Medulla oblongata (tissue), 1 donor: ENCODE measurements at regions not wholly inside any gene's neighbourhood (a gene's known extent, or its start where the extent isn't known, plus 50 kb on each side); places are given as distances from the start of the nearest gene placed in this dataset.

Source experiments
- DNase-seq: peaks from one replicate; pipeline ENCODE4 v3.0.0-alpha.2; 2015; ENCODE audit errors: extremely low spot score

DNA sequence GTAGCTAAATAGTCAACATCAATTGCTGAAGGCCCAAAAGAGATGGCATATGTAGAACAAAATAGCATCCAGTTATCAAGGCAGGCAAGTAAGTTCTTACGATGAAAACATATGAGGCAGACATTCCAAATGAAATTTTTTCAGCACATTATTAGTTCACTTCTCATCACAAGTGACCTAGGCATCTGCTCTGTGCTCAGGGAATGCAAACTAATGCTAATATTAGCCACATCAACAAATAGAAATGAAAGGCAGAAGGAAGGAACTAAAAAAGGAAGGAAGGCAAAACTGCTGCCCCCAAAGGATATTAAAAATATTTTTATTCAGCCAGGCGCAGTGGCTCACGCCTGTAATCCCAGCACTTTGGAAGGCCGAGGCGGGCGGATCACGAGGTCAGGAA lies 51.2 kb upstream of the ROCK1 start:
- no peak for DNase-seq

DNA sequence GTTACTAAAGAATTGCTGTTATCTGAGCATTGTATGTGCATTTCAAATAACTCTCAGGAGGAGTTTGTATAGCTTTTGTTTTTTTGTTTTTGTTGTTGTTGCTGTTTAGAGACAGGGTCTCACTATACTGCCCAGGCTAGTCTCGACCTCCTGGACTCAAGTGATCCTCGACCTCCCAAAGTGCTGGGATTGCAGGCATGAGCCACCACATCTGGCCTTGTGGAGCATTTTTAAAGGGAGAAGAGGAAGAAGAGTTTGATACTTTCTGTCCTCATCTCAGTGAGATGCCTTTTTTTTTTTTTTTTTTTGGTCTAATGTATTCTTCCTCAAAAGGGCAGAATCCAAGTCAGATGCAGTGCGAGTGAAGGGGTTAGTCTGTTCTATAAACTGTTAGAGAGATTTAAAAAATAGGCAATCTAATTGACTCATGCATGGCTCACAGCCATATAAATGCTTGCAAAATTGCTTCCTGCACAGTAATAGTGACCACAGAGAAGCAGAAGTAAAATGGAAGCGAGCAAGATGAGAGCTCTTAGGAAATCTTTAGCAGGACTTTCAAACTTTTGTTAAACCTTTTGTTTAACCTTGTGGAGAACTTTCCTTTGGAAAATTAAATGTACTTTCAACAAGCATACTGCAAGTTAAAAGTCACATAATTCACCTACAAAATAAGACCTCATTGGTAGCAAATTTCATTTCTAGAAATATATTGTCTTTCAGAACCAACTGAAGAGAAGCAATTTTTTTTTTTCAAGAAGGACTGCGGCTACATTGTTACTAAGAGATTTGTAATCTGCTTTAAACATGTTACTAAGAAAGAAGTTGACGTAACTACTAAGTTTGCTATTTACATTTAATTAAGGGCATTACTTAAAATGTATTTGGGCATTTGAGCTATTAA lies 52.3 kb upstream of the ROCK1 start:
- peak; percentile 70 for DNase-seq

DNA sequence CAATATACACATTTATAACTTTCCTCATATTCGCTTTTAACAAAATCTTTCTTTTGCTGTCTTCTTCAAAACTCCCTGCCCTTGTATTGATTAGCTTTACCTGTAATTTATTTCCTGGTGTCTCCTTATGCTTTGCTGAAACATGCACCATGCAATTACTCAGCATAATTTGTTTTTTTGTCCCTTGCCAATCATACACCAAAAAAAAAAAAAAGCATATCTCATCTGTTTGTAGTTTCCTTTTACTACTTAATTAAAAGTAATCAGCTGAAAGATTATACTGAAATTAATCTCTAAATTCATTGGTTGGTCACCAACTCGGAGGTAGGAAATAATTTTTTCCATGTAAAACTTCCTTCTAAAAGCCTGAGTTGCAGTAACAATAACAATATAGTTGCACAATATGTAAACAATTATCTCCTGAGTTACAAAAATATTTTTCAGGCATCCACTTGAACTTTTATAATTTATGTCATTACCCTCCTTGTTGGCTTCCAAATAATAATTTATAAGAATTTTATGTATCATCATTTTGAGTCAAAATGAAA lies 53.0 kb upstream of the ROCK1 start:
- no peak for DNase-seq

DNA sequence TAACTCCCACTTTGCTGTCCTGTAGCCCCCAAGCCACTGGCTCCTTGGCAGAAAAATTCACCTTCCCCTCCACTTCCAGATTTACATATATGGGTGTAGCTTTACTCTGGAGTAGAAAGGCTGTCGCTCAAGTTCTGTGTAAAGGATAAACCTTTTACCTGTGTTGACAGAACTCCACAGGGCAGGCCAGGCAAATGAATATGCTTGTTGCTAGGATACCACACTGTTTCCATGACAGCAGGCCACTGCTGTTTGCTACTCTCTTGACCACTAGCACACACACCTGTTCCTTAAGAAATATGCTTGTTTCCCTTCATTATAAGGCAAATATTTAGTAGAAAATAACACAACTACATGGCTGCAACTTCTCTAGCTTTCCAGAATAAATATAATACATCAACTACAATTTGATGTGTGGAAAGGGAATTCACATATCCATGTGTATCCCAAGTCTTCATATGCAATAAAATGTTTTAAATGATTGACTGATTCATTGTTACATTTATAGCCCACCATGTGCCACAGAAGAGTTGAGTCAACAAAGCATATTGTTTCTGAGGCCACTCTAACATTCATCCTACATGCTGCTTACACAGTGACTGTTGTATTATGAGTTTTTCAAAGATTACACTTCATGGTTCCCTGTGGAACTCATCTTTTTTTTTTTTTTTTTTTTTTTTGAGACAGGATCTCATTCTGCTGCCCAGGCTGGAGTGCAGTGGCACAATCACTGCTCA lies 56.2 kb upstream of the ROCK1 start:
- DNase-seq: no peak

DNA sequence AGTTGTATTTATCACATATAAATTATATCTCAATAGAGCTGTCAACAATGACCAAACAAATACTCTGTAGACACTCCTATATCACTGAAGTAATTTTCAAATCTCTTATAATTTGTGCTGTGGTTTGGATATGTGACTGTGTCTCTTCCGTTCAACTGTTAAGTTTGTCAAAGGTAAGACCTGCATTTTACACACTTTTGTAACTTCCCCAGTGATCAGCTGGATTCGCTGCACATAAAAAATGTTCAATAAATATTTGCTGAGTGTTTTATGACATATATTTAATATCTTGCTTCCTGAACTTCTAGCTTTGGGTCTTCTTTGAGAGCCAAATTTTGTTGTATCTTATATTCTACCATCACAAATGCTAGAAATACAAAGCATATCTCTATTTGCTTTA lies 57.3 kb upstream of the ROCK1 start:
- no peak for DNase-seq

DNA sequence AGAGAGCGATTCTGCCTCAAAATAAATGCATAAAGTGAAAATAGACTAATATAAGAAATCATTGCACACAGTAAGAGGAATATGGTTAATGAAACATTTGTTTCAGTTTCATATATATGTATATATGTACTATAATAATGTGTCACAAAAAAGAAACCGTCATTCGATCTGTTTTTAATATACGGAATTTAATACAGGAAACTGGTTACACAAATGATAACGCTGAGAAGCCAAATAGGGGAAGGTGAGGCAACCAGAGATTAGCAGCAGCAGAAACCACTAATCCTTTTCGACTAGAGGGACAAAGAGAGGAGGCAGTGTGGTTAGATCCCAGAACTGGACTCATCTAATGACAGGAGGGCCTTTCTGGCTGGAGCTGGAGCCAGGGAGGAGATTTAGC lies 64.2 kb upstream of the GREB1L start:
- DNase-seq: no peak

DNA sequence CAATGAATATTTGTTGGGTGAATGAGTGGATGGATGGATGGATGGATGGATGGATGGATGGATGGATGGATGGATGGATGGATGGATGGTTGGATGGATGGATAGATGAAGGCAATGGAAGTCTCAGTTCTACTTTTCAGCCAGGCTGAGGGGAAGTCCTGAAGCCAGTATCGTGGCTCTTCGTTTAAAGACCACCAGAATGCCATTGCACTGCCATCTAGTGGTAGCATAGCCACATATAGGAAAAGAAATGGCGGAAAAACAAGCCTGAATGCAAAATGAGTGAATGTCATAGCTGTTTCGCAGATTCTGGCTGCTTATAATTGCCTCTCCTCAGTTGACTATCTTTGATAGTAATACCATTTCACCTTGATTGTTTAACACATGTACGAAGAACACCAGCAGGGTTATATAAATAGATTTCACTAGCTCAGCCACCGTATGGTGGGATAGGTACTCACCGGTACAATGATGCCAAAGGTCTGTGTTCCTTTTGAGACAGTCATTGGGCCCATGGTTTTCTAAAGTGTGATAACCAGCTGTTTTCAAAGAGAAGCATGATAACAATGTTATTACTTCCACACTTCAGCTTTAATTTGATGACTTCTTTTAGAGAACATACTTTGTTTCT lies 62.3 kb upstream of the GREB1L start:
- peak; percentile 86 for DNase-seq

DNA sequence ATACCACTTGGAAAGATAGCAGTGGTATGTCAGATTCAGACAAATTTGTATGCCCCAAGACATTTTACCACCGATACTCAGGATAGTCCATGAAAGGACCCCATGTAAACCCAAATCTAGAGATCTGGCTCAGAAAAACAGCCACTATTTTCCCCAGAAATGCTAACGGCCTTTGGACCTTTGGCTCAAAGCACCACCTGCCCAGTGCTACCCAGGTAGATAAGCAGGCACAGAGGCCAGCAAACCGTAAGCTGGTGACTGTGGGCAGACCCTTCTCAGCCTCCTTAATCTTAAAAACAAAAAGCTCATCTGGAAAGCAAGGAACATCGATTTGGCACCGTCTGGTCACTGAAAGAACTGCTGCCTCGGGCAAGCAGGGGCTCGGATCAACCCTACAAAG lies 61.4 kb upstream of the GREB1L start:
- DNase-seq: no peak

DNA sequence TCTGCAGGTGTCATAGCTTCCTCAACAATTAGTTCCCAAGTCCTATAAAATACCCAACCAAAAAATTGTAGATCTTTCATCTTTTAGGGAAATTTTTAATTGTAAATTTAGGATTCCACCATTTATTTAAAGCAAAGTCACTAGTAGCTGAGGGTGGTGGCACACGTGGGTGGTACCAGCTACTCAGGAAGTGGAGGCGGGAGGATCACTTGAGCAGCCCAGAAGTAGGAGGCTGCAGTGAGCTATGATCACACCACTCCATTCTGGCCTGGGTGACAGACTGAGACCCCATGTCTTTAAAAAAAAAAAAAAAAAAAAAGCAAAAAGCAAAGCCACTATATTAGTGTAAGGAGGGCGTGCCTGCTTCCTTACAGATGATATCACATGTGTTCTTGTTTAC lies 60.3 kb upstream of the GREB1L start:
- no peak for DNase-seq

DNA sequence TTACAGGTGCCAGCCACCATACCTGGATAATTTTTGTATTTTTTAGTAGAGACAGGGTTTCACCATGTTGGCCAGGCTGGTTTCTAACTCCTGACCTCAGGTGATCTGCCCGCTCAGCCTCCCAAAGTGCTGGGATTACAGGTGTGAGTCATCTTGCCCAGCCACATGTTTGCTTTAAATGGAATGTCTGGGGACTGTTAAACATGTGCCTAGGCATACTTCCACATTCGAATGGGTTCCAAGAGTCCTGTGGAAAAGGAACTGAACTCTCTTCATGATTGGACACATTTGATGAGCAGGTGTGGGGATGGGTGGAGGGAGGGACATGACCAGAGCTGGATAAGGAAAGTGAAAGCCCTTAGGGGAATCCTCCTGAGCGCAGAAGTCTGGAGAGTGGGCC lies 58.4 kb upstream of the GREB1L start:
- no peak for DNase-seq

DNA sequence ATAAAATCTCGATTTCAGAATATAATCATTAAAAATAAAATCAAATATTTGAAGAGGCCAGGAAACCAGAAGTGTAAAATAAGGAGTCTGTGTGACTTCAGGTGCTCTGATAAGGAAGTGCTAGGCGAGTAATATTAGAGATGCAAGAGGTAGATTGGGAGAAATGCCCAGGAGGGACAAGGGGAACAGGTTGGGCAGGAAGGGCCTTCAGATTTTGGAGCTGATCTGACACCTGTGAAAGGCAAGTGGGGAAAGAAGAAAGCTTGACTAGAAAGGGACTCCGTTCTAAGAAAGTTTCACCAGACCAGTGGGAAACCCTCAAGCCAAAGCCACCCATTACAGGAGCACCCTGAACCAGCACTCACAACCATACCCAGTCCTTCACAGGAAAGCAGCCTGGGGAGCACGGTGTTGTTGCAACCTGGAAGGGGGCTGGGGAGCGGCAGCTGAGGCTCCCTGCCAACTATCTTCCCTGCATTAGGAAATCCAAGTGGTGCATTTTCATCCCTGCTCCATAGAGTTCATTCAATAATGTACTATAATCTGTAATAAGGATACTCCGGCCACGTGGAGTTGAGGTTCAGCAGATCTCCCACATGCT lies 57.5 kb upstream of the GREB1L start:
- DNase-seq: no peak

DNA sequence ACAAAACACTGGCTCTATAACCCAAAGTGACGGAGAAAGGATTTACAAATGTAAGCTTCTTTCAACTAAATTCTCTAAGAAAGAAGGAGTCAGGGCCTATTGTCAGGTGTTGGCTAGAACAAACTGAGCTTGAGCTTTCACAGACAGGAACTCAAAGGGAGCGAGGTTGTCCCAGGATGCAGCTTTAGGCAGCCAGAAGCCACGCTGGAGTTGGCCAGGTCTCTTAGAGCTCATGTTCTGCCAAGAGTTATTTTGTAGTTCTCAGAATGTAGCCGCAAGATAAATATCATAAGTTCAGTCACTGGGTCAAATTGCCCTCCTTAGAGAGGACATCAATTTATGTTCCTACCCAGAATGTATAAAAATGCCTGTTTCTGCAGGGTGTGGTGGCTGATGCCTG lies 54.1 kb upstream of the GREB1L start:
- DNase-seq: no peak

DNA sequence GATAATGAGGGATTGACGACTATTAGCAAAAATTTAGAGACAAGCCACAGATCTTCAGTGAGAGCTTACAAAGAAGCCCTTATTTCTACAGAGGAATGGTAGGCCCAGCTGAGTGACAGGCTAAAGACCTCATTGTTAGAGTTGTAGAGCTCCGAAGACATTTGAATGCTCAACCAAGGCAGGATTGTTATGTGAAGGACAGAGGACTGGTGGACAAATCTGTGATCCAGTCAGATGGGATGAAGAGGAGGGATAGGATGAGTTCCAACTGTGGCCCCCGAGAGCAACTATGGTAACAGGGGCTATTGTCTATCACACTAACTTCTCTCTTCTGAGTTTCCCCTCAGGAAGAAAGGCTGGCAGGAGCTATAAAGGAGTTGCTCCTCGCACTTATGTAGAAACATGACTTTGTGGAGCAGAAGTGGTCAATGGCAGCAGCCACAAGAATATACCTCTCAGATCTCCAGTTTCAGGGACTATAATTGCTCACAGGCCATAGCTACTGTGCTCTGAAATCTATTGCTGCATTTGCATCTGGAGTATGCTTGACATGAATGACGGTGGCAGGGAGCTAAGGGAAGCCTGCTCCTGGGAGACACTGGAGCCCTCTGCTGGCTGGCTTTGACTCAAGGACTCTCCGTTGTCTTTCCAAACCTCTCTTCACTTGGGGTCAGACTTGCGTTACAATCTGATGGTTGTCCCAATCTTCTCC lies 50.3 kb upstream of the GREB1L start:
- peak; percentile 86 for DNase-seq
